HG02938 (cell line): ENCODE measurements at regions not wholly inside any gene's neighbourhood (a gene's known extent, or its start where the extent isn't known, plus 50 kb on each side); places are given as distances from the start of the nearest gene placed in this dataset.

Source experiments
- ATAC-seq: cut with Tn5 transposase; IDR thresholded peaks from one replicate; pipeline ENCODE4 v1.9.1; 2021; ENCODE audit warnings: mild to moderate bottlenecking, moderate library complexity; ENCODE audit not compliant: unreplicated experiment

GRCh38 chr3:94179059-94179458 lies 116.2 kb downstream of the NSUN3 start:
- no peak for ATAC-seq

- ATAC-seq, result no peak
Measured at GRCh38 chr3:94183551-94183950, 120.7 kb downstream of the NSUN3 start.

- no peak for ATAC-seq
Measured at GRCh38 chr3:94184781-94185180, 121.9 kb downstream of the NSUN3 start.

GRCh38 chr3:94185753-94186152 lies 122.9 kb downstream of the NSUN3 start:
- no peak for ATAC-seq

- no peak for ATAC-seq
Measured at GRCh38 chr3:94187697-94188096, 124.8 kb downstream of the NSUN3 start.

GRCh38 chr3:94195381-94195780 lies 132.5 kb downstream of the NSUN3 start:
- no peak for ATAC-seq

GRCh38 chr3:94206291-94206690 lies 143.4 kb downstream of the NSUN3 start:
- ATAC-seq, result no peak

- no peak for ATAC-seq
Measured at GRCh38 chr3:94210256-94210655, 147.4 kb downstream of the NSUN3 start.

GRCh38 chr3:94217406-94217805 lies 154.5 kb downstream of the NSUN3 start:
- ATAC-seq, result no peak

- no peak for ATAC-seq
Measured at GRCh38 chr3:94220426-94220825, 157.6 kb downstream of the NSUN3 start.

GRCh38 chr3:94221829-94222228 lies 159.0 kb downstream of the NSUN3 start:
- ATAC-seq, result no peak

- no peak for ATAC-seq
Measured at GRCh38 chr3:94225148-94225865, 162.4 kb downstream of the NSUN3 start.

GRCh38 chr3:94226078-94226477 lies 163.2 kb downstream of the NSUN3 start:
- no peak for ATAC-seq

GRCh38 chr3:94232921-94233320 lies 170.1 kb downstream of the NSUN3 start:
- no peak for ATAC-seq

- ATAC-seq, result peak; percentile 82
Measured at GRCh38 chr3:94234177-94234788, 171.4 kb downstream of the NSUN3 start.

- no peak for ATAC-seq
Measured at GRCh38 chr3:94241986-94242385, 179.1 kb downstream of the NSUN3 start.

GRCh38 chr3:94246171-94246570 lies 183.3 kb downstream of the NSUN3 start:
- ATAC-seq, result no peak

- ATAC-seq, result no peak
Measured at GRCh38 chr3:94248042-94248441, 185.2 kb downstream of the NSUN3 start.

GRCh38 chr3:94249491-94250079 lies 186.7 kb downstream of the NSUN3 start:
- peak; percentile 81 for ATAC-seq

- no peak for ATAC-seq
Measured at GRCh38 chr3:94251566-94251965, 188.7 kb downstream of the NSUN3 start.

GRCh38 chr3:94252316-94252715 lies 189.5 kb downstream of the NSUN3 start:
- no peak for ATAC-seq
